ENCODE measurements at regions not wholly inside any gene's neighbourhood (a gene's known extent, or its start where the extent isn't known, plus 50 kb on each side); places are given as distances from the start of the nearest gene placed in this dataset.

DNA sequence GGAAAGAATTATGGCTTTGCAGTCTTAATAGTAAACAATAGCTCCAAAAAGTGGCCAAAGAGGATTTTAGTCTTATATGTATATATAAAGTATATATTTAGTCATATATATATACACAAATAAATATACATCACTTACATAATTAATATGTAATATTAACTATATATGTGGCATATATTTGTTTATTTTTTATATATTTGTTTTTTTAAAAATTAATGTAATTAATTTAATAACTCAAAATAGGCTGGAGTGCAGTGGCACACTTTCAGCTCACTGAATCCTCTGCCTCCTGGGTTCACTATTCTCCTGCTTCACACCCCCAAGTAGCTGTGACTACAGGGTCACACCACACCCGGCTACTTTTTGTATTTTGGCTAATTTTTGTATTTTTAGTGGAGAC is 532.6 kb downstream of the KCNT2 start:
- H2AFZ ChIP-seq (ENCODE audit: low read depth, low read length), result no peak overlapping the region
- intact Hi-C loops (cut with micrococcal nuclease) (no loop called here), dilution Hi-C loops (cut with MboI; ENCODE audit: extremely low pct_ligation_motif_present, low sequenced_read_pairs) (no loop called here)
- POLR2A ChIA-PET, result no interaction called here
- TF ChIP-seq POLR2AphosphoS5 (IDR thresholded peaks at IDR 0.05; ENCODE audit: insufficient read depth, low read depth, low read length), result no peak
- no peak for TF ChIP-seq MAX (IDR thresholded peaks at IDR 0.05; ENCODE audit: insufficient read depth, insufficient read length)
- TF ChIP-seq, protein P1, sequence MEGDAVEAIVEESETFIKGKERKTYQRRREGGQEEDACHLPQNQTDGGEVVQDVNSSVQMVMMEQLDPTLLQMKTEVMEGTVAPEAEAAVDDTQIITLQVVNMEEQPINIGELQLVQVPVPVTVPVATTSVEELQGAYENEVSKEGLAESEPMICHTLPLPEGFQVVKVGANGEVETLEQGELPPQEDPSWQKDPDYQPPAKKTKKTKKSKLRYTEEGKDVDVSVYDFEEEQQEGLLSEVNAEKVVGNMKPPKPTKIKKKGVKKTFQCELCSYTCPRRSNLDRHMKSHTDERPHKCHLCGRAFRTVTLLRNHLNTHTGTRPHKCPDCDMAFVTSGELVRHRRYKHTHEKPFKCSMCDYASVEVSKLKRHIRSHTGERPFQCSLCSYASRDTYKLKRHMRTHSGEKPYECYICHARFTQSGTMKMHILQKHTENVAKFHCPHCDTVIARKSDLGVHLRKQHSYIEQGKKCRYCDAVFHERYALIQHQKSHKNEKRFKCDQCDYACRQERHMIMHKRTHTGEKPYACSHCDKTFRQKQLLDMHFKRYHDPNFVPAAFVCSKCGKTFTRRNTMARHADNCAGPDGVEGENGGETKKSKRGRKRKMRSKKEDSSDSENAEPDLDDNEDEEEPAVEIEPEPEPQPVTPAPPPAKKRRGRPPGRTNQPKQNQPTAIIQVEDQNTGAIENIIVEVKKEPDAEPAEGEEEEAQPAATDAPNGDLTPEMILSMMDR (IDR thresholded peaks at IDR 0.05; ENCODE audit: extremely low read depth in 1 of 2, insufficient read depth in 1 of 2, low read depth in 1 of 2, low read length in 2 of 2), result no peak
- no peak for TF ChIP-seq POLR2A (IDR thresholded peaks at IDR 0.05; ENCODE audit: low read depth, low read length)
- TF ChIP-seq EZH2 (IDR thresholded peaks at IDR 0.05; ENCODE audit: borderline replicate concordance, low read depth, low read length, severe bottlenecking), result no peak
- no peak for TF ChIP-seq MYC (IDR thresholded peaks at IDR 0.05; ENCODE audit: low read depth, low read length)
- TF ChIP-seq GATA2 (IDR thresholded peaks at IDR 0.05; ENCODE audit: insufficient read depth, insufficient read length, low read depth, low read length), result no peak
- no peak for TF ChIP-seq JUN (IDR thresholded peaks at IDR 0.05; ENCODE audit: borderline replicate concordance, insufficient read depth, insufficient read length, low read depth)
- TF ChIP-seq FOS (IDR thresholded peaks at IDR 0.05; ENCODE audit: borderline replicate concordance, insufficient read depth, low read length), result no peak
- DNase-seq (ENCODE audit: low read depth, low spot score) (no peak), FAIRE-seq (no peak)
- no peaks in the 10 kb centered on the region for H3K9me3 ChIP-seq (replicated peaks; ENCODE audit: control insufficient read depth, insufficient read depth, low read length)
- no peak overlapping the region for H3K4me3 ChIP-seq (replicated peaks in 1 of 3; ENCODE audit: insufficient read depth in 1 of 3, low read depth in 1 of 3, low read length in 3 of 3)
- no TSS peak for BruUV-seq (replicated peaks)
- CTCF ChIA-PET, result no interaction called here
- H3K36me3 ChIP-seq (ENCODE audit: control insufficient read depth in 2 of 2, extremely low read depth in 1 of 2, insufficient read depth in 2 of 2, low read length in 2 of 2), result no peaks in the 10 kb centered on the region
- H3K4me1 ChIP-seq (ENCODE audit: control insufficient read depth, extremely low read depth, insufficient read depth, low read length), result no peaks in the 10 kb centered on the region
- H3K9me1 ChIP-seq (replicated peaks; ENCODE audit: control insufficient read depth, extremely low read depth, insufficient read depth, low read length), result no peaks in the 10 kb centered on the region
- H3K9ac ChIP-seq (replicated peaks; ENCODE audit: extremely low read depth, insufficient read depth, low read length), result no peak overlapping the region
- no peaks in the 10 kb centered on the region for H4K20me1 ChIP-seq (replicated peaks; ENCODE audit: control insufficient read depth, extremely low read depth, insufficient read depth, low read length)
- no peaks in the 10 kb centered on the region for H3K27me3 ChIP-seq (ENCODE audit: control insufficient read depth in 2 of 2, insufficient read depth in 2 of 2, low read length in 2 of 2)
- H3K27ac ChIP-seq (ENCODE audit: insufficient read depth, low read depth, low read length), result no peak overlapping the region
- no peak overlapping the region for H3K4me2 ChIP-seq (ENCODE audit: insufficient read depth, low read length)
- H3K79me2 ChIP-seq (ENCODE audit: control insufficient read depth, insufficient read depth, low read length), result no peaks in the 10 kb centered on the region
